ENCODE measurements at regions not wholly inside any gene's neighbourhood (a gene's known extent, or its start where the extent isn't known, plus 50 kb on each side); places are given as distances from the start of the nearest gene placed in this dataset.

GRCh38 chr9:105070176-105070575 lies 142.2 kb upstream of the ABCA1 start:
- TF ChIP-seq, protein P1, sequence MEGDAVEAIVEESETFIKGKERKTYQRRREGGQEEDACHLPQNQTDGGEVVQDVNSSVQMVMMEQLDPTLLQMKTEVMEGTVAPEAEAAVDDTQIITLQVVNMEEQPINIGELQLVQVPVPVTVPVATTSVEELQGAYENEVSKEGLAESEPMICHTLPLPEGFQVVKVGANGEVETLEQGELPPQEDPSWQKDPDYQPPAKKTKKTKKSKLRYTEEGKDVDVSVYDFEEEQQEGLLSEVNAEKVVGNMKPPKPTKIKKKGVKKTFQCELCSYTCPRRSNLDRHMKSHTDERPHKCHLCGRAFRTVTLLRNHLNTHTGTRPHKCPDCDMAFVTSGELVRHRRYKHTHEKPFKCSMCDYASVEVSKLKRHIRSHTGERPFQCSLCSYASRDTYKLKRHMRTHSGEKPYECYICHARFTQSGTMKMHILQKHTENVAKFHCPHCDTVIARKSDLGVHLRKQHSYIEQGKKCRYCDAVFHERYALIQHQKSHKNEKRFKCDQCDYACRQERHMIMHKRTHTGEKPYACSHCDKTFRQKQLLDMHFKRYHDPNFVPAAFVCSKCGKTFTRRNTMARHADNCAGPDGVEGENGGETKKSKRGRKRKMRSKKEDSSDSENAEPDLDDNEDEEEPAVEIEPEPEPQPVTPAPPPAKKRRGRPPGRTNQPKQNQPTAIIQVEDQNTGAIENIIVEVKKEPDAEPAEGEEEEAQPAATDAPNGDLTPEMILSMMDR (IDR thresholded peaks at IDR 0.05; ENCODE audit: unreplicated experiment) = no peak
- BruUV-seq (replicated peaks) = no TSS peak
- Mint-ChIP-seq H3K27me3 (ENCODE audit: unreplicated experiment) (no peaks in the 10 kb centered on the region), H3K27ac (ENCODE audit: unreplicated experiment) (no peak overlapping the region), H3K9me3 (ENCODE audit: low read depth, unreplicated experiment) (peaks cover 2% of the 10 kb centered on the region), H3K4me1 (ENCODE audit: low read depth, unreplicated experiment) (peaks cover 12% of the 10 kb centered on the region), H3K4me3 (ENCODE audit: low read depth, unreplicated experiment) (no peak overlapping the region), H3K36me3 (ENCODE audit: insufficient read depth, unreplicated experiment) (no peaks in the 10 kb centered on the region)
- intact Hi-C loops (cut with micrococcal nuclease; ENCODE audit: unreplicated experiment) = no loop called here
- CTCF ChIA-PET = no interaction called here
- DNase-seq = no peak

DNA sequence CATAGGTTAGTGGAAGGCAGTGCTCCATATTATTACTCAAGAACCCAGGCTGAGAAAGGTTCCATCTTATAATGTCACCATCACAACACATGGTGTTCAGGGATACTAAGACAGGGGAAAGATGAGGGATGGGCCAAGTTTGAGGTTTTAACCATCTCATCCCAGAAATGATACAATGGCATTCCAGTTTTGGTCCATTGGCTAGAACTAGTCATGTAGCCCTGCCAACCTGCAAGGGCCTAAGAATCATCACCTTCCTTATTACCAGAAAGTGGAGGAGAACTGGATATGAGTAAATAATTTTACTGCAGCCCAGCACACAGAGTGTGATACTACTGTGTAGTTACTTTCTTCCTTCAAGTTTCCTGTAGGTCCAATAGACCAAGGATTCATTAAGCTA lies 144.5 kb upstream of the ABCA1 start:
- H3K9me3 Mint-ChIP-seq (ENCODE audit: low read depth, unreplicated experiment) = peaks cover 2% of the 10 kb centered on the region
- CTCF ChIA-PET = no interaction called here
- H3K36me3 Mint-ChIP-seq (ENCODE audit: insufficient read depth, unreplicated experiment) = no peaks in the 10 kb centered on the region
- H3K4me3 Mint-ChIP-seq (ENCODE audit: low read depth, unreplicated experiment) = no peak overlapping the region
- peaks cover 10% of the 10 kb centered on the region for H3K4me1 Mint-ChIP-seq (ENCODE audit: low read depth, unreplicated experiment)
- no peak overlapping the region for H3K27ac Mint-ChIP-seq (ENCODE audit: unreplicated experiment)
- H3K27me3 Mint-ChIP-seq (ENCODE audit: unreplicated experiment) = no peaks in the 10 kb centered on the region
- TF ChIP-seq, protein P1 (IDR thresholded peaks at IDR 0.05; ENCODE audit: unreplicated experiment) = no peak
- DNase-seq = no peak
- BruUV-seq (replicated peaks) = no TSS peak
- intact Hi-C loops (cut with micrococcal nuclease; ENCODE audit: unreplicated experiment) = no loop called here

- no TSS peak for BruUV-seq (replicated peaks)
- Mint-ChIP-seq H3K27ac (ENCODE audit: unreplicated experiment) (no peak overlapping the region), H3K4me3 (ENCODE audit: low read depth, unreplicated experiment) (no peak overlapping the region), H3K4me1 (ENCODE audit: low read depth, unreplicated experiment) (peaks cover 10% of the 10 kb centered on the region), H3K27me3 (ENCODE audit: unreplicated experiment) (no peaks in the 10 kb centered on the region), H3K36me3 (ENCODE audit: insufficient read depth, unreplicated experiment) (no peaks in the 10 kb centered on the region), H3K9me3 (ENCODE audit: low read depth, unreplicated experiment) (peaks cover 2% of the 10 kb centered on the region)
- TF ChIP-seq, protein P1 (IDR thresholded peaks at IDR 0.05; ENCODE audit: unreplicated experiment) = no peak
- intact Hi-C loops (cut with micrococcal nuclease; ENCODE audit: unreplicated experiment) = no loop called here
- DNase-seq = no peak
- CTCF ChIA-PET = no interaction called here
These were observed 145.2 kb upstream of the ABCA1 start for GRCh38 chr9:105073147-105073546.

DNA sequence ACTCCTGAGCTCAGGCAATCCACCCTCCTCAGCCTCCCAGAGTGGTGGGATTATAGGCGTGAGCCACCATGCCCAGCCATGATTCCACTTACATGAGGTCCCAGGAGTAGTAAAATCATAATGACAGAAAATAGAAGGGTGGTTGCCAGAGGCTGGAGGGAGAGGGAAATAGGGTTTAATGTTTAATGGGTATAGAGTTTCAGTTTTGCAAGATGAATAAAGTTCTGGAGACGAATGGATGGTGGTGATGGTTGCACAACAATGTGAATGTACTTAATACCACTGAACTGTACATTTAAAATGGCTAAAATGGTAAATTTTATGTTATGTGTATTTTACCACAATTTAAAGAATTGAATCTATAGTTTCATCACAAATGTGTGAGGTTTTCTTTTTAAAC lies 146.5 kb upstream of the ABCA1 start:
- BruUV-seq (replicated peaks) = no TSS peak
- TF ChIP-seq, protein P1 (IDR thresholded peaks at IDR 0.05; ENCODE audit: unreplicated experiment) = no peak
- CTCF ChIA-PET = no interaction called here
- no peak overlapping the region for H3K27ac Mint-ChIP-seq (ENCODE audit: unreplicated experiment)
- intact Hi-C loops (cut with micrococcal nuclease; ENCODE audit: unreplicated experiment) = no loop called here
- H3K27me3 Mint-ChIP-seq (ENCODE audit: unreplicated experiment) = no peaks in the 10 kb centered on the region
- peaks cover 6% of the 10 kb centered on the region for H3K4me1 Mint-ChIP-seq (ENCODE audit: low read depth, unreplicated experiment)
- peaks cover under 1% of the 10 kb centered on the region for H3K9me3 Mint-ChIP-seq (ENCODE audit: low read depth, unreplicated experiment)
- no peaks in the 10 kb centered on the region for H3K36me3 Mint-ChIP-seq (ENCODE audit: insufficient read depth, unreplicated experiment)
- DNase-seq = no peak
- no peak overlapping the region for H3K4me3 Mint-ChIP-seq (ENCODE audit: low read depth, unreplicated experiment)
